HEK293 (cell line): ENCODE measurements at regions not wholly inside any gene's neighbourhood (a gene's known extent, or its start where the extent isn't known, plus 50 kb on each side); places are given as distances from the start of the nearest gene placed in this dataset.
A peak's percentile ranks its signal among the peaks of the same experiment; 100 is the strongest.

Source experiments
- CTCF ChIA-PET: fragments of 350-600 bp; formaldehyde crosslinking; extraction: SDS; loops from one replicate; lab custom pipeline; 2021; ENCODE audit warnings: antibody characterized with exemption; lab: Yijun Ruan, JAX
- POLR2A ChIA-PET: fragments of 300-600 bp; formaldehyde crosslinking; extraction: SDS; loops from one replicate; lab custom pipeline; 2020; ENCODE audit warnings: antibody characterized with exemption, inconsistent platforms; lab: Yijun Ruan, JAX
- H3K27ac ChIP-seq: fragments of 200-500 bp; sonication (Bioruptor generic); 2 replicates; pipeline ENCODE4 v1.5.1; 2014; ENCODE audit warnings: low read depth, low read length, control low read depth, inconsistent platforms; ENCODE audit errors: extremely low read depth
- H3K36me3 ChIP-seq, 2 experiments: fragments of 200-500 bp in 1 of 2; sonication (Bioruptor generic) in 1 of 2; 1 replicate in 1 of 2; 2 replicates in 1 of 2; pipeline ENCODE4 v1.5.1; 2014 to 2017; ENCODE audit warnings: inconsistent platforms in 2 of 2, low read length in 2 of 2; ENCODE audit not compliant: control insufficient read depth in 2 of 2, insufficient read depth in 1 of 2
- H3K4me1 ChIP-seq: fragments of 200-500 bp; sonication (Bioruptor generic); 2 replicates; pipeline ENCODE4 v1.5.1; 2014; ENCODE audit warnings: mild to moderate bottlenecking, low read length, inconsistent platforms; ENCODE audit not compliant: control insufficient read depth, insufficient read depth
- H3K4me3 ChIP-seq: 2 replicates; pipeline ENCODE4 v1.5.1; 2011; ENCODE audit warnings: low read depth, mild to moderate bottlenecking, control low read depth, low read length, moderate library complexity
- H3K9me3 ChIP-seq: fragments of 200-500 bp; sonication (Bioruptor generic); 2 replicates; pipeline ENCODE4 v1.5.1; 2014; ENCODE audit warnings: low read depth, low read length, inconsistent platforms; ENCODE audit not compliant: control insufficient read depth, insufficient read depth
- GLIS1 ChIP-seq: fragments of 450-650 bp; formaldehyde crosslinking; IDR thresholded peaks from 2 replicates; pipeline ENCODE4 v1.5.1; 2016; ENCODE audit warnings: missing biosample characterization, missing genetic modification characterization
- IKZF3 ChIP-seq: fragments of 450-650 bp; IDR thresholded peaks from 2 replicates; pipeline ENCODE4 v1.5.0; 2018; ENCODE audit warnings: missing biosample characterization, mild to moderate bottlenecking, missing genetic modification characterization, moderate library complexity
- KLF1 ChIP-seq: fragments of 450-650 bp; formaldehyde crosslinking; IDR thresholded peaks from 2 replicates; pipeline ENCODE4 v1.5.1; 2016; ENCODE audit warnings: missing biosample characterization, missing genetic modification characterization
- OSR2 ChIP-seq: fragments of 450-650 bp; formaldehyde crosslinking; IDR thresholded peaks from 2 replicates; pipeline ENCODE4 v1.5.1; 2016; ENCODE audit warnings: missing biosample characterization, missing genetic modification characterization
- PRDM10 ChIP-seq: fragments of 450-650 bp; formaldehyde crosslinking; IDR thresholded peaks from 2 replicates; pipeline ENCODE4 v1.5.1; 2016; ENCODE audit warnings: missing biosample characterization, missing genetic modification characterization
- SP7 ChIP-seq: fragments of 450-650 bp; formaldehyde crosslinking; IDR thresholded peaks from 2 replicates; pipeline ENCODE4 v1.5.1; 2016; ENCODE audit warnings: missing biosample characterization, missing genetic modification characterization
- TRIM28 ChIP-seq: IDR thresholded peaks from 2 replicates; pipeline ENCODE4 v1.6.1; 2011; ENCODE audit warnings: low read length, control low read depth, borderline replicate concordance
- ZBTB8A ChIP-seq: fragments of 450-650 bp; formaldehyde crosslinking; IDR thresholded peaks from 2 replicates; pipeline ENCODE4 v1.5.1; 2016; ENCODE audit warnings: missing biosample characterization, missing genetic modification characterization
- ZEB2 ChIP-seq: fragments of 450-650 bp; formaldehyde crosslinking; IDR thresholded peaks from 2 replicates; pipeline ENCODE4 v1.5.1; 2016; ENCODE audit warnings: missing biosample characterization, missing genetic modification characterization
- ZFP3 ChIP-seq: fragments of 450-650 bp; formaldehyde crosslinking; IDR thresholded peaks from 2 replicates; pipeline ENCODE4 v1.5.1; 2016; ENCODE audit warnings: low read depth, missing biosample characterization, missing genetic modification characterization
- ZIC2 ChIP-seq: fragments of 450-650 bp; formaldehyde crosslinking; IDR thresholded peaks from 2 replicates; pipeline ENCODE4 v1.5.1; 2016; ENCODE audit warnings: missing biosample characterization, missing genetic modification characterization
- ZNF221 ChIP-seq: fragments of 450-650 bp; formaldehyde crosslinking; IDR thresholded peaks from 2 replicates; pipeline ENCODE4 v1.5.1; 2017; ENCODE audit warnings: missing biosample characterization, missing genetic modification characterization, borderline replicate concordance
- ZNF239 ChIP-seq: fragments of 450-650 bp; formaldehyde crosslinking; IDR thresholded peaks from 2 replicates; pipeline ENCODE4 v1.5.1; 2016; ENCODE audit warnings: missing biosample characterization, missing genetic modification characterization
- ZNF266 ChIP-seq: fragments of 450-650 bp; formaldehyde crosslinking; IDR thresholded peaks from 2 replicates; pipeline ENCODE4 v1.5.1; 2016; ENCODE audit warnings: missing biosample characterization, missing genetic modification characterization, low read depth
- ZNF391 ChIP-seq: fragments of 450-650 bp; formaldehyde crosslinking; IDR thresholded peaks from 2 replicates; pipeline ENCODE4 v1.5.1; 2016; ENCODE audit warnings: low read depth, missing biosample characterization, missing genetic modification characterization, borderline replicate concordance
- ZNF398 ChIP-seq: fragments of 450-650 bp; formaldehyde crosslinking; IDR thresholded peaks from 2 replicates; pipeline ENCODE4 v1.5.1; 2017; ENCODE audit warnings: missing biosample characterization, missing genetic modification characterization
- ZNF560 ChIP-seq: fragments of 450-650 bp; formaldehyde crosslinking; IDR thresholded peaks from 2 replicates; pipeline ENCODE4 v1.5.1; 2017; ENCODE audit warnings: missing biosample characterization, missing genetic modification characterization, borderline replicate concordance
- ZNF571 ChIP-seq: fragments of 450-650 bp; formaldehyde crosslinking; IDR thresholded peaks from 2 replicates; pipeline ENCODE4 v1.5.0; 2017; ENCODE audit warnings: missing biosample characterization, missing genetic modification characterization
- ZNF600 ChIP-seq: fragments of 450-650 bp; formaldehyde crosslinking; IDR thresholded peaks from 2 replicates; pipeline ENCODE4 v1.5.1; 2016; ENCODE audit warnings: missing biosample characterization, missing genetic modification characterization
- ZNF623 ChIP-seq: fragments of 450-650 bp; formaldehyde crosslinking; IDR thresholded peaks from 2 replicates; pipeline ENCODE4 v1.5.1; 2016; ENCODE audit warnings: missing biosample characterization, missing genetic modification characterization
- ZNF629 ChIP-seq: fragments of 450-650 bp; formaldehyde crosslinking; IDR thresholded peaks from 2 replicates; pipeline ENCODE4 v1.5.1; 2017; ENCODE audit warnings: missing biosample characterization, missing genetic modification characterization
- ZNF658 ChIP-seq: fragments of 450-650 bp; formaldehyde crosslinking; IDR thresholded peaks from 2 replicates; pipeline ENCODE4; 2016; ENCODE audit warnings: missing biosample characterization, missing genetic modification characterization
- TF ChIP-seq, protein P1 (sequence below): fragments of 450-650 bp; formaldehyde crosslinking; IDR thresholded peaks from 2 replicates; pipeline ENCODE4 v1.5.1; 2016; ENCODE audit warnings: missing biosample characterization, missing genetic modification characterization

DNA sequence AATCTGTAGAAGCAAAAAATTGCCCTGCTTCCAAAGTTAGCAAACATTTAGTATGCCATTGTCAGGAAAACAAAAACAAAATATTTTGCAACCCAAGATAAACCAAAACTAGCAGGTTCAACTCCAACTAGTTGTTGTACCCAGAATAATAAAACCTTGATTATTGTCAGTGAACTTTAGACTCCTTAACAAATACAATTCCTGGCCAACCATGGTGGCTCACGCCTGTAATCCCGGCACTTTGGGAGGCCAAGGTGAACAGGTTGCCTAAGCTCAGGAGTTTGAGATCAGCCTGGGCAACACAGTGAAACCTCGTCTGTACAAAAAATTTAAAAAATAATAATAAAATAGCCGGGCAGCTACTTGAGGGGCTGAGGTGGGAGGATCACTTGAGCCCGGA lies 53.6 kb upstream of the EPCAM start:
- peaks cover 9% of the 10 kb centered on the region for H3K4me1 ChIP-seq
- CTCF ChIA-PET = no interaction called here
- no peaks in the 10 kb centered on the region for H3K9me3 ChIP-seq
- H3K36me3 ChIP-seq = no peaks in the 10 kb centered on the region
- POLR2A ChIA-PET = no interaction called here
- TF ChIP-seq ZNF571 (no peak), ZNF391 (tag by site-specific recombination) (no peak), ZFP3 (tag by site-specific recombination) (no peak), ZNF560 (tag by site-specific recombination) (no peak), ZNF266 (tag by site-specific recombination) (no peak), ZEB2 (tag by site-specific recombination) (no peak)
- TF ChIP-seq, protein P1, sequence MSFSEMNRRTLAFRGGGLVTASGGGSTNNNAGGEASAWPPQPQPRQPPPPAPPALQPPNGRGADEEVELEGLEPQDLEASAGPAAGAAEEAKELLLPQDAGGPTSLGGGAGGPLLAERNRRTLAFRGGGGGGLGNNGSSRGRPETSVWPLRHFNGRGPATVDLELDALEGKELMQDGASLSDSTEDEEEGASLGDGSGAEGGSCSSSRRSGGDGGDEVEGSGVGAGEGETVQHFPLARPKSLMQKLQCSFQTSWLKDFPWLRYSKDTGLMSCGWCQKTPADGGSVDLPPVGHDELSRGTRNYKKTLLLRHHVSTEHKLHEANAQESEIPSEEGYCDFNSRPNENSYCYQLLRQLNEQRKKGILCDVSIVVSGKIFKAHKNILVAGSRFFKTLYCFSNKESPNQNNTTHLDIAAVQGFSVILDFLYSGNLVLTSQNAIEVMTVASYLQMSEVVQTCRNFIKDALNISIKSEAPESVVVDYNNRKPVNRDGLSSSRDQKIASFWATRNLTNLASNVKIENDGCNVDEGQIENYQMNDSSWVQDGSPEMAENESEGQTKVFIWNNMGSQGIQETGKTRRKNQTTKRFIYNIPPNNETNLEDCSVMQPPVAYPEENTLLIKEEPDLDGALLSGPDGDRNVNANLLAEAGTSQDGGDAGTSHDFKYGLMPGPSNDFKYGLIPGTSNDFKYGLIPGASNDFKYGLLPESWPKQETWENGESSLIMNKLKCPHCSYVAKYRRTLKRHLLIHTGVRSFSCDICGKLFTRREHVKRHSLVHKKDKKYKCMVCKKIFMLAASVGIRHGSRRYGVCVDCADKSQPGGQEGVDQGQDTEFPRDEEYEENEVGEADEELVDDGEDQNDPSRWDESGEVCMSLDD (tag by site-specific recombination) = no peak
- no peak overlapping the region for H3K4me3 ChIP-seq
- no peak overlapping the region for H3K27ac ChIP-seq

- CTCF ChIA-PET = interaction anchor here (0.6 to 1.6 kb wide), 10 partner anchors 9 to 454 kb away, joined by 3 to 5 read pairs (median 4); no protein-coding TSS in a partner anchor
- no peak overlapping the region for H3K27ac ChIP-seq
- H3K4me3 ChIP-seq = no peak overlapping the region
- TF ChIP-seq SP7 (no peak), ZIC2 (tag by site-specific recombination) (peak; percentile 23; the same call in 1 of the 2 replicates)
- TF ChIP-seq, all 188 proteins: peak for 1
- Histone ChIP-seq H3K4me1 (peaks cover 17% of the 10 kb centered on the region), H3K36me3 (no peaks in the 10 kb centered on the region), H3K9me3 (no peaks in the 10 kb centered on the region)
- POLR2A ChIA-PET = interaction anchor here (0.7 kb wide), 1 partner anchor 31 kb away, joined by 4 read pairs; no protein-coding TSS in a partner anchor
Measured at GRCh38 chr2:47313728-47314127, 55.4 kb upstream of the EPCAM start.

- ChIA-PET CTCF (interaction anchor here (0.6 to 1.6 kb wide), 13 partner anchors 9 to 454 kb away, joined by 3 to 6 read pairs (median 4); no protein-coding TSS in a partner anchor), POLR2A (no interaction called here)
- Histone ChIP-seq H3K9me3 (no peaks in the 10 kb centered on the region), H3K27ac (no peak overlapping the region; the same call in 1 of the 2 replicates), H3K36me3 (no peaks in the 10 kb centered on the region), H3K4me1 (peaks cover 17% of the 10 kb centered on the region), H3K4me3 (no peak overlapping the region)
- no peak for TF ChIP-seq ZNF221 (tag by site-specific recombination)
- TF ChIP-seq TRIM28 = no peak
- TF ChIP-seq ZBTB8A (tag by site-specific recombination) = 0 out of 2 replicates have a peak, but pooled peaks have one; percentile 35
- no peak for TF ChIP-seq ZNF239 (tag by site-specific recombination)
- peak; percentile 68 for TF ChIP-seq KLF1 (tag by site-specific recombination)
- TF ChIP-seq ZNF398 (tag by site-specific recombination) = peak; percentile 37; the same call in 1 of the 2 replicates
- TF ChIP-seq IKZF3 (tag by site-specific recombination) = no peak
- TF ChIP-seq PRDM10 (tag by site-specific recombination) = peak; percentile 31; the same call in 1 of the 2 replicates
- TF ChIP-seq ZNF658 (tag by site-specific recombination) = no peak
- TF ChIP-seq GLIS1 (tag by site-specific recombination) = peak; percentile 21; the same call in 1 of the 2 replicates
- TF ChIP-seq ZNF623 (tag by site-specific recombination) = no peak
- 0 out of 2 replicates have a peak, but pooled peaks have one; percentile 46 for TF ChIP-seq ZNF600 (tag by site-specific recombination)
- TF ChIP-seq OSR2 (tag by site-specific recombination) = peak; percentile 94
- peak; percentile 35; the same call in 1 of the 2 replicates for TF ChIP-seq ZNF629 (tag by site-specific recombination)
Measured at GRCh38 chr2:47313141-47313691, 55.9 kb upstream of the EPCAM start.
